ENCODE measurements at regions not wholly inside any gene's neighbourhood (a gene's known extent, or its start where the extent isn't known, plus 50 kb on each side); places are given as distances from the start of the nearest gene placed in this dataset.
"Not testable (repeated sequence)": the region's sequence is repeated elsewhere in the genome, so short reads cannot be mapped to it uniquely, and the experiment has no call there.

GRCh38 chr4:188287169-188287894 lies 148.1 kb downstream of the TRIML1 start:
- no peak for DNase-seq (ENCODE audit: low read depth)

GRCh38 chr4:188289531-188290125 lies 150.4 kb downstream of the TRIML1 start:
- DNase-seq (ENCODE audit: low read depth) = no peak

GRCh38 chr4:188295899-188296298 lies 156.7 kb downstream of the TRIML1 start:
- DNase-seq (ENCODE audit: low read depth) = peak; percentile 52

GRCh38 chr4:188296331-188296730 lies 157.1 kb downstream of the TRIML1 start:
- DNase-seq (ENCODE audit: low read depth) = no peak

GRCh38 chr4:188297873-188298272 lies 158.6 kb downstream of the TRIML1 start:
- DNase-seq (ENCODE audit: low read depth) = peak; percentile 82

GRCh38 chr4:188299161-188299560 lies 159.9 kb downstream of the TRIML1 start:
- peak; percentile 31 for DNase-seq (ENCODE audit: low read depth)

GRCh38 chr4:188300385-188300784 lies 161.1 kb downstream of the TRIML1 start:
- peak; percentile 24 for DNase-seq (ENCODE audit: low read depth)

GRCh38 chr4:188305690-188306089 lies 166.4 kb downstream of the TRIML1 start:
- no peak for DNase-seq (ENCODE audit: low read depth)

GRCh38 chr4:188307591-188307990 lies 168.3 kb downstream of the TRIML1 start:
- no peak for DNase-seq (ENCODE audit: low read depth)

- no peak for DNase-seq (ENCODE audit: low read depth)
Observed at GRCh38 chr4:188308142-188308541, 168.9 kb downstream of the TRIML1 start.

GRCh38 chr4:188316391-188316790 lies 177.2 kb downstream of the TRIML1 start:
- DNase-seq (ENCODE audit: low read depth) = no peak

- DNase-seq (ENCODE audit: low read depth) = peak; percentile 31
Observed at GRCh38 chr4:188328966-188329365, 189.7 kb downstream of the TRIML1 start.

- DNase-seq (ENCODE audit: low read depth) = no peak
Observed at GRCh38 chr4:188329521-188329920, 190.3 kb downstream of the TRIML1 start.

- DNase-seq (ENCODE audit: low read depth) = no peak
Observed at GRCh38 chr4:188332265-188332664, 193.0 kb downstream of the TRIML1 start.

GRCh38 chr4:188336891-188337290 lies 197.7 kb downstream of the TRIML1 start:
- no peak for DNase-seq (ENCODE audit: low read depth)

- no peak for DNase-seq (ENCODE audit: low read depth)
Observed at GRCh38 chr4:188341428-188341827, 202.2 kb downstream of the TRIML1 start.

- no peak for DNase-seq (ENCODE audit: low read depth)
Observed at GRCh38 chr4:188346171-188346809, 207.0 kb downstream of the TRIML1 start.

GRCh38 chr4:188347339-188347738 lies 208.1 kb downstream of the TRIML1 start:
- no peak for DNase-seq (ENCODE audit: low read depth)

GRCh38 chr4:188349569-188349968 lies 210.3 kb downstream of the TRIML1 start:
- DNase-seq (ENCODE audit: low read depth) = not testable (repeated sequence)

GRCh38 chr4:188363196-188363595 lies 224.0 kb downstream of the TRIML1 start:
- DNase-seq (ENCODE audit: low read depth) = no peak

GRCh38 chr4:188370777-188371176 lies 231.5 kb downstream of the TRIML1 start:
- DNase-seq (ENCODE audit: low read depth) = no peak

GRCh38 chr4:188372058-188372457 lies 232.8 kb downstream of the TRIML1 start:
- peak; percentile 73 for DNase-seq (ENCODE audit: low read depth)

GRCh38 chr4:188372829-188373228 lies 233.6 kb downstream of the TRIML1 start:
- DNase-seq (ENCODE audit: low read depth) = peak; percentile 53

Data from M059J (cell line).